Vagina (tissue), 2 donors: ENCODE measurements at regions not wholly inside any gene's neighbourhood (a gene's known extent, or its start where the extent isn't known, plus 50 kb on each side); places are given as distances from the start of the nearest gene placed in this dataset.

Source experiments
- CTCF ChIP-seq, 3 experiments: fragments of 450-650 bp in 2 of 3; fragments of 200-600 bp in 1 of 3; sonication (generic) in 1 of 3; IDR thresholded peaks; one replicate each; pipeline ENCODE4 v1.5.1; 2017 to 2019; ENCODE audit warnings: antibody characterized with exemption in 3 of 3, mild to moderate bottlenecking in 2 of 3, moderate library complexity in 2 of 3
- POLR2A ChIP-seq, 2 donors: fragments of 450-650 bp; IDR thresholded peaks; one replicate each; pipeline ENCODE4 v1.6.1; 2017; ENCODE audit warnings: antibody characterized with exemption in 2 of 2, mild to moderate bottlenecking in 2 of 2, moderate library complexity in 2 of 2

- TF ChIP-seq CTCF (IDR thresholded peaks at IDR 0.05) (no peak), POLR2A (IDR thresholded peaks at IDR 0.05) (no peak)
These were observed 952.3 kb downstream of the RPA4 start for GRCh38 chrX:97835969-97836368.
